CD14-positive monocyte (primary cell): ENCODE measurements at regions not wholly inside any gene's neighbourhood (a gene's known extent, or its start where the extent isn't known, plus 50 kb on each side); places are given as distances from the start of the nearest gene placed in this dataset.

Source experiments
- DNase-seq, 3 donors: peaks; one replicate each; pipeline ENCODE4 v3.0.0-alpha.2; 2011 to 2022
- H2AFZ ChIP-seq: 2 replicates; pipeline ENCODE4 v1.6.0; 2012; ENCODE audit warnings: mild to moderate bottlenecking, low read depth, low read length, inconsistent platforms; ENCODE audit not compliant: insufficient read depth, poor library complexity, severe bottlenecking
- H3K27ac ChIP-seq, 2 donors: 1 replicate in 1 of 2; 2 replicates in 1 of 2; pipeline ENCODE4 v1.5.1; 2012 to 2013; ENCODE audit warnings: low read length in 2 of 2, control low read depth in 1 of 2, inconsistent platforms in 1 of 2, low read depth in 1 of 2, mild to moderate bottlenecking in 1 of 2
- H3K27me3 ChIP-seq, 2 donors: one replicate each; pipeline versions ENCODE4 v1.6.0 to v1.6.1; 2011 to 2013; ENCODE audit warnings: low read length in 2 of 2; ENCODE audit not compliant: control insufficient read depth in 2 of 2, insufficient read depth in 2 of 2
- H3K36me3 ChIP-seq, 2 donors: replicated peaks in 1 of 2; 1 replicate in 1 of 2; 2 replicates in 1 of 2; pipeline versions ENCODE4 v1.5.1 to v1.6.1; 2012 to 2013; ENCODE audit warnings: low read length in 2 of 2, control low read depth in 1 of 2, inconsistent platforms in 1 of 2, mild to moderate bottlenecking in 1 of 2; ENCODE audit not compliant: insufficient read depth in 2 of 2, control insufficient read depth in 1 of 2
- H3K4me1 ChIP-seq, 2 donors: 1 replicate in 1 of 2; 2 replicates in 1 of 2; pipeline versions ENCODE4 v1.5.1 to v1.6.1; 2012 to 2013; ENCODE audit warnings: low read length in 2 of 2, control low read depth in 1 of 2, inconsistent platforms in 1 of 2, mild to moderate bottlenecking in 1 of 2, moderate library complexity in 1 of 2; ENCODE audit not compliant: insufficient read depth in 2 of 2, control insufficient read depth in 1 of 2
- H3K4me2 ChIP-seq: replicated peaks from 2 replicates; pipeline ENCODE3; 2012; ENCODE audit warnings: low read length, moderate library complexity, mild to moderate bottlenecking; ENCODE audit not compliant: poor library complexity, severe bottlenecking; ENCODE audit errors: extremely low read depth
- H3K4me3 ChIP-seq, 3 experiments: fragments of 200-600 bp in 1 of 3; sonication (generic) in 1 of 3; replicated peaks in 1 of 3; 1 replicate in 2 of 3; 2 replicates in 1 of 3; pipeline ENCODE4 v1.5.1; 2011 to 2013; ENCODE audit warnings: low read length in 3 of 3, mild to moderate bottlenecking in 3 of 3, control low read depth in 2 of 3, low read depth in 2 of 3, inconsistent platforms in 1 of 3, moderate library complexity in 1 of 3
- H3K79me2 ChIP-seq: 2 replicates; pipeline ENCODE4 v1.6.0; 2012; ENCODE audit warnings: mild to moderate bottlenecking, control low read depth, inconsistent platforms, low read length, moderate library complexity; ENCODE audit not compliant: insufficient read depth
- H3K9ac ChIP-seq: 2 replicates; pipeline ENCODE4 v1.6.0; 2017; ENCODE audit warnings: low read length, mild to moderate bottlenecking; ENCODE audit not compliant: insufficient read depth, poor library complexity, severe bottlenecking
- H3K9me3 ChIP-seq, 2 donors: replicated peaks in 1 of 2; 1 replicate in 1 of 2; 2 replicates in 1 of 2; pipeline versions ENCODE4 v1.5.1 to v1.6.1; 2012 to 2013; ENCODE audit warnings: low read length in 2 of 2, control low read depth in 1 of 2; ENCODE audit not compliant: control insufficient read depth in 1 of 2, insufficient read depth in 1 of 2
- H4K20me1 ChIP-seq: 2 replicates; pipeline ENCODE4 v1.6.0; 2012; ENCODE audit warnings: mild to moderate bottlenecking, low read length, control low read depth, moderate library complexity; ENCODE audit not compliant: insufficient read depth
- H3K27ac Mint-ChIP-seq, 7 donors: one replicate each; pipeline ENCODE4 v1.8.0; 2020; ENCODE audit warnings: mild to moderate bottlenecking in 7 of 7, mixed read lengths in 7 of 7, moderate library complexity in 6 of 7, inconsistent platforms in 2 of 7
- H3K27me3 Mint-ChIP-seq, 3 donors: one replicate each; pipeline ENCODE4 v1.8.0; 2021 to 2022; ENCODE audit warnings: low read depth in 3 of 3, mild to moderate bottlenecking in 3 of 3, mixed read lengths in 3 of 3, moderate library complexity in 3 of 3, inconsistent platforms in 1 of 3
- H3K36me3 Mint-ChIP-seq, 2 donors: one replicate each; pipeline ENCODE4 v1.8.0; 2020; ENCODE audit warnings: mixed read lengths in 2 of 2, inconsistent platforms in 1 of 2, mild to moderate bottlenecking in 1 of 2
- H3K4me1 Mint-ChIP-seq: one replicate; pipeline ENCODE4 v1.8.0; 2020; ENCODE audit warnings: mild to moderate bottlenecking, mixed read lengths
- H3K4me3 Mint-ChIP-seq, 2 donors: one replicate each; pipeline ENCODE4 v1.8.0; 2020; ENCODE audit warnings: mild to moderate bottlenecking in 2 of 2, mixed read lengths in 2 of 2, moderate library complexity in 1 of 2
- H3K9me3 Mint-ChIP-seq, 7 donors: one replicate each; pipeline ENCODE4 v1.8.0; 2020 to 2022; ENCODE audit warnings: mixed read lengths in 7 of 7, mild to moderate bottlenecking in 6 of 7, moderate library complexity in 6 of 7, inconsistent platforms in 2 of 7
- CTCF ChIP-seq: fragments of 200-600 bp; IDR thresholded peaks from one replicate; pipeline ENCODE4 v1.8.0; 2022; ENCODE audit warnings: antibody characterized with exemption, mild to moderate bottlenecking
- WGBS: methylation state at CpG from one replicate; pipeline ENCODE4 v1.1.5; 2013; ENCODE audit warnings: missing lambda C conversion rate; ENCODE audit not compliant: insufficient coverage; 5-methylcytosine and 5-hydroxymethylcytosine counted together
- intact Hi-C, 2 donors: fragments of 100-400 bp; cut with micrococcal nuclease; formaldehyde crosslinking; loops; one replicate each; pipeline versions ENCODE4 v1.15.0 to v1.15.1; 2023

GRCh38 chr7:46192271-46192670 lies 271.2 kb upstream of the IGFBP3 start:
- Mint-ChIP-seq H3K9me3 (peaks cover 0 to 11% (median 0%) of the 10 kb centered on the region in 7 donors), H3K27ac (no peak overlapping the region), H3K27me3 (peaks cover 0 to 2% (median 0%) of the 10 kb centered on the region in 3 donors), H3K36me3 (no peaks in the 10 kb centered on the region), H3K4me3 (no peak overlapping the region), H3K4me1 (no peaks in the 10 kb centered on the region)
- TF ChIP-seq CTCF = no peak
- Histone ChIP-seq H3K27me3 (no peaks in the 10 kb centered on the region), H2AFZ (no peak overlapping the region), H3K79me2 (no peaks in the 10 kb centered on the region), H3K9me3 (no peaks in the 10 kb centered on the region), H4K20me1 (no peaks in the 10 kb centered on the region), H3K9ac (no peak overlapping the region), H3K4me2 (no peak overlapping the region), H3K27ac (no peak overlapping the region), H3K36me3 (no peaks in the 10 kb centered on the region), H3K4me3 (no peak overlapping the region), H3K4me1 (no peaks in the 10 kb centered on the region)
- no peak for DNase-seq
- intact Hi-C loops = no loop called here
- WGBS = 70% methylated on average over 2 of the region's 3 CpGs

- intact Hi-C loops = no loop called here
- no peak overlapping the region for H3K9ac ChIP-seq
- no peaks in the 10 kb centered on the region for H3K36me3 ChIP-seq
- TF ChIP-seq CTCF = no peak
- H3K9me3 Mint-ChIP-seq = peaks cover 0 to 8% (median 2%) of the 10 kb centered on the region in 7 donors
- no peak overlapping the region for H3K4me3 ChIP-seq
- WGBS = no CpG with 5 or more reads among the region's 4 CpGs
- H3K36me3 Mint-ChIP-seq = no peaks in the 10 kb centered on the region
- H3K4me1 Mint-ChIP-seq = no peaks in the 10 kb centered on the region
- no peak overlapping the region for H3K4me3 Mint-ChIP-seq
- H3K27ac ChIP-seq = no peak overlapping the region
- H3K27ac Mint-ChIP-seq = no peak overlapping the region
- no peaks in the 10 kb centered on the region for H3K79me2 ChIP-seq
- no peaks in the 10 kb centered on the region for H3K9me3 ChIP-seq
- no peaks in the 10 kb centered on the region for H3K4me1 ChIP-seq
- peaks cover 0 to 2% (median 1%) of the 10 kb centered on the region in 3 donors for H3K27me3 Mint-ChIP-seq
- DNase-seq = no peak
- no peaks in the 10 kb centered on the region for H3K27me3 ChIP-seq
- no peak overlapping the region for H2AFZ ChIP-seq
- no peaks in the 10 kb centered on the region for H4K20me1 ChIP-seq
- H3K4me2 ChIP-seq = no peak overlapping the region
These were observed 270.7 kb upstream of the IGFBP3 start for GRCh38 chr7:46191776-46192175.
